HCT116 (cell line): ENCODE measurements at regions not wholly inside any gene's neighbourhood (a gene's known extent, or its start where the extent isn't known, plus 50 kb on each side); places are given as distances from the start of the nearest gene placed in this dataset.

Experiments
- ATAC-seq: fragments of 200-7000 bp; cut with Tn5 transposase; 2 replicates; pipeline ENCODE4 v1.9.1; 2020; ENCODE audit warnings: mild to moderate bottlenecking, moderate library complexity
- BruUV-seq: library from RNA; stranded (reverse); fragments of 400-500 nt; replicated peaks from 2 replicates; lab custom pipeline; 2021; lab: Mats Ljungman, UMichigan
- CTCF ChIA-PET: fragments of 300-600 bp; sonication (Branson Sonifier 250); formaldehyde crosslinking; loops from one replicate; lab custom pipeline; 2021; ENCODE audit warnings: antibody characterized with exemption; lab: Charles Lee
- POLR2A ChIA-PET: fragments of 300-600, 350-600 bp; sonication (Branson Sonifier 250); formaldehyde crosslinking; loops from one replicate; lab custom pipeline; 2021; ENCODE audit warnings: antibody characterized with exemption; lab: Charles Lee
- RAD21 ChIA-PET, 2 experiments: fragments of 300-600 bp; sonication (Branson Sonifier 250); formaldehyde crosslinking; loops; one replicate each; lab custom pipeline; 2023; ENCODE audit warnings: low total read pairs in 2 of 2; ENCODE audit not compliant: uncharacterized antibody in 2 of 2, unreplicated experiment in 2 of 2, low non-redundant PET in 1 of 2; lab: Charles Lee
- DNase-seq: peaks from one replicate; pipeline ENCODE4 v3.0.0-alpha.2; 2010; ENCODE audit warnings: low read depth, low spot score
- H2AFZ ChIP-seq: fragments of 200-600 bp; shearing (Covaris generic), sonication (generic); 2 replicates; pipeline ENCODE4 v1.6.1; 2017; ENCODE audit warnings: low read depth, mixed run types, mixed read lengths, antibody characterized with exemption, low read length; ENCODE audit not compliant: poor library complexity, severe bottlenecking
- H3K27ac ChIP-seq: 2 replicates; pipeline ENCODE4 v1.5.1; 2012; ENCODE audit warnings: low read depth, low read length
- H3K27me3 ChIP-seq: fragments of 200-600 bp; sonication (generic); 2 replicates; pipeline ENCODE4 v1.6.1; 2016; ENCODE audit warnings: mixed run types, low read length, mixed read lengths; ENCODE audit not compliant: insufficient read depth
- H3K36me3 ChIP-seq, 2 experiments: fragments of 200-500 bp in 1 of 2; fragments of 200-600 bp in 1 of 2; sonication (Bioruptor generic) in 1 of 2; sonication (generic) in 1 of 2; 2 replicates each; pipeline versions ENCODE4 v1.5.1 to v1.6.1; 2014 to 2016; ENCODE audit warnings: low read length in 2 of 2, inconsistent platforms in 1 of 2, mixed read lengths in 1 of 2, mixed run types in 1 of 2; ENCODE audit not compliant: insufficient read depth in 2 of 2, control insufficient read depth in 1 of 2
- H3K4me1 ChIP-seq, 2 experiments: fragments of 200-600 bp in 1 of 2; sonication (generic) in 1 of 2; 2 replicates each; pipeline versions ENCODE4 v1.5.1 to v1.6.1; 2012 to 2017; ENCODE audit warnings: low read length in 2 of 2, inconsistent platforms in 1 of 2, mild to moderate bottlenecking in 1 of 2, mixed read lengths in 1 of 2, mixed run types in 1 of 2, moderate library complexity in 1 of 2; ENCODE audit not compliant: insufficient read depth in 2 of 2, control insufficient read depth in 1 of 2
- H3K4me2 ChIP-seq: fragments of 200-600 bp; sonication (generic); 2 replicates; pipeline ENCODE4 v1.6.1; 2017; ENCODE audit warnings: mixed run types, low read length, mixed read lengths
- H3K4me3 ChIP-seq, 2 experiments: fragments of 200-600 bp in 1 of 2; sonication (generic) in 1 of 2; replicated peaks in 1 of 2; 2 replicates each; pipeline ENCODE4 v1.5.1; 2011 to 2016; ENCODE audit warnings: low read length in 2 of 2, control low read depth in 1 of 2, low read depth in 1 of 2, mild to moderate bottlenecking in 1 of 2, mixed read lengths in 1 of 2, mixed run types in 1 of 2
- H3K79me2 ChIP-seq: fragments of 200-600 bp; sonication (generic); 2 replicates; pipeline ENCODE4 v1.6.1; 2017; ENCODE audit warnings: mild to moderate bottlenecking, mixed run types, low read length, moderate library complexity, mixed read lengths; ENCODE audit not compliant: insufficient read depth
- H3K9ac ChIP-seq: fragments of 200-600 bp; sonication (generic); 2 replicates; pipeline ENCODE4 v1.6.1; 2016; ENCODE audit warnings: low read length, mixed read lengths
- H3K9me2 ChIP-seq: fragments of 200-600 bp; sonication (generic), shearing (Covaris generic); 2 replicates; pipeline ENCODE4 v1.6.1; 2017; ENCODE audit warnings: mixed run types, mild to moderate bottlenecking, moderate library complexity; ENCODE audit not compliant: insufficient read depth
- H3K9me3 ChIP-seq, 2 experiments: fragments of 200-500 bp in 1 of 2; fragments of 200-600 bp in 1 of 2; sonication (Bioruptor generic) in 1 of 2; sonication (generic) in 1 of 2; 2 replicates each; pipeline ENCODE4 v1.6.1; 2014 to 2017; ENCODE audit warnings: low read length in 2 of 2, mixed read lengths in 2 of 2, inconsistent platforms in 1 of 2, low read depth in 1 of 2, mild to moderate bottlenecking in 1 of 2, mixed run types in 1 of 2, moderate library complexity in 1 of 2; ENCODE audit not compliant: control insufficient read depth in 1 of 2, insufficient read depth in 1 of 2
- H4K20me1 ChIP-seq: fragments of 200-600 bp; sonication (generic), shearing (Covaris generic); 2 replicates; pipeline ENCODE4 v1.6.1; 2017; ENCODE audit warnings: mixed run types, mild to moderate bottlenecking, moderate library complexity; ENCODE audit not compliant: insufficient read depth
- CBX3 ChIP-seq: IDR thresholded peaks from 2 replicates; pipeline ENCODE4 v1.6.1; 2012; ENCODE audit warnings: low read depth
- EGR1 ChIP-seq: IDR thresholded peaks from 2 replicates; pipeline ENCODE4 v1.6.1; 2012; ENCODE audit warnings: low read depth
- ELF1 ChIP-seq: IDR thresholded peaks from 2 replicates; pipeline ENCODE4 v1.6.1; 2012; ENCODE audit warnings: low read depth, borderline replicate concordance
- FOSL1 ChIP-seq: IDR thresholded peaks from 2 replicates; pipeline ENCODE4 v1.6.1; 2012; ENCODE audit warnings: low read depth
- JUND ChIP-seq: IDR thresholded peaks from 2 replicates; pipeline ENCODE4 v1.6.1; 2012
- POLR2AphosphoS5 ChIP-seq: IDR thresholded peaks from 2 replicates; pipeline ENCODE4 v1.6.1; 2011; ENCODE audit warnings: mild to moderate bottlenecking, low read depth, low read length, moderate library complexity
- RAD21 ChIP-seq: IDR thresholded peaks from 2 replicates; pipeline ENCODE4 v1.6.1; 2012; ENCODE audit warnings: low read depth, mild to moderate bottlenecking
- SIN3A ChIP-seq: IDR thresholded peaks from 2 replicates; pipeline ENCODE4 v1.6.1; 2012; ENCODE audit warnings: low read depth
- SRF ChIP-seq: IDR thresholded peaks from 2 replicates; pipeline ENCODE4 v1.6.1; 2012; ENCODE audit warnings: low read depth
- YY1 ChIP-seq: IDR thresholded peaks from 2 replicates; pipeline ENCODE4 v1.6.1; 2011; ENCODE audit warnings: low read length, low read depth, moderate library complexity, mild to moderate bottlenecking; ENCODE audit not compliant: insufficient replicate concordance; ENCODE audit errors: extremely low read depth
- intact Hi-C: fragments of 100-400 bp; cut with micrococcal nuclease; formaldehyde crosslinking; loops from 2 replicates; pipeline ENCODE4 v1.10.0; 2022
- TF ChIP-seq, protein P1 (sequence below), 3 experiments: fragments of 200-600 bp in 1 of 3; sonication (generic) in 1 of 3; IDR thresholded peaks in 2 of 3; conservative IDR thresholded peaks in 1 of 3; 2 replicates each; pipeline ENCODE4 v1.5.1; 2012 to 2017; ENCODE audit warnings: low read depth in 2 of 3, low read length in 2 of 3, antibody characterized with exemption in 1 of 3, borderline replicate concordance in 1 of 3, control low read depth in 1 of 3, mild to moderate bottlenecking in 1 of 3, mixed read lengths in 1 of 3, mixed run types in 1 of 3, moderate library complexity in 1 of 3; ENCODE audit not compliant: insufficient read depth in 1 of 3
- TF ChIP-seq, protein P2 (sequence below): IDR thresholded peaks from 2 replicates; pipeline ENCODE4 v1.6.1; 2012

DNA sequence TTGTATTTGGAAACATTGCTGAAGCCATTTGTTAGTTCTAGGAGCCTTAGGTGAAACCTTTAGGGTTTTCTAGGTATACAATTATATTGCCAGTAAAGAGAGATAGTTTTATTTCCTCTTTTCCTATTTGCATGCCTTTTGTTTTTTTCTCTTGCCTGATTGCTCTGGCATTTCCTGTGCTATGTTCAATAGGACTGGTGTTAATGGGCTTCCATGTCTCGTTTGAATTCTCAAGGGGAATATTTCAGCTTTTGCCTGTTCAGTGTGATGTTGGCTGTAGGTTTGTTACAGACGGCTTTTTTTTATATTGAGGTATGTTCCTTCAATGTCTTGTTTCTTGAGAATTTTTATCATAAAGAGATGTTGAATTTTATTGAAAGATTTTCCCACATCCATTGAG, 1054.9 kb upstream of the NXPH2 start:
- ATAC-seq, result no peak
- BruUV-seq, result no TSS peak

More for the DNA sequence above, 1054.9 kb upstream of the NXPH2 start:
- no peak overlapping the region for H3K4me3 ChIP-seq
- no peak for DNase-seq
- ChIA-PET CTCF (no interaction called here), POLR2A (no interaction called here), RAD21 (no interaction called here)
- no peaks in the 10 kb centered on the region for H3K9me2 ChIP-seq
- no peak overlapping the region for H2AFZ ChIP-seq
- no peak overlapping the region for H3K4me2 ChIP-seq
- TF ChIP-seq YY1, result no peak
- no peak for TF ChIP-seq FOSL1
- no peak for TF ChIP-seq CBX3
- TF ChIP-seq EGR1, result no peak
- no peak for TF ChIP-seq SRF
- TF ChIP-seq SIN3A, result no peak
- TF ChIP-seq ELF1, result no peak
- TF ChIP-seq, protein P1, sequence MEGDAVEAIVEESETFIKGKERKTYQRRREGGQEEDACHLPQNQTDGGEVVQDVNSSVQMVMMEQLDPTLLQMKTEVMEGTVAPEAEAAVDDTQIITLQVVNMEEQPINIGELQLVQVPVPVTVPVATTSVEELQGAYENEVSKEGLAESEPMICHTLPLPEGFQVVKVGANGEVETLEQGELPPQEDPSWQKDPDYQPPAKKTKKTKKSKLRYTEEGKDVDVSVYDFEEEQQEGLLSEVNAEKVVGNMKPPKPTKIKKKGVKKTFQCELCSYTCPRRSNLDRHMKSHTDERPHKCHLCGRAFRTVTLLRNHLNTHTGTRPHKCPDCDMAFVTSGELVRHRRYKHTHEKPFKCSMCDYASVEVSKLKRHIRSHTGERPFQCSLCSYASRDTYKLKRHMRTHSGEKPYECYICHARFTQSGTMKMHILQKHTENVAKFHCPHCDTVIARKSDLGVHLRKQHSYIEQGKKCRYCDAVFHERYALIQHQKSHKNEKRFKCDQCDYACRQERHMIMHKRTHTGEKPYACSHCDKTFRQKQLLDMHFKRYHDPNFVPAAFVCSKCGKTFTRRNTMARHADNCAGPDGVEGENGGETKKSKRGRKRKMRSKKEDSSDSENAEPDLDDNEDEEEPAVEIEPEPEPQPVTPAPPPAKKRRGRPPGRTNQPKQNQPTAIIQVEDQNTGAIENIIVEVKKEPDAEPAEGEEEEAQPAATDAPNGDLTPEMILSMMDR (IDR thresholded peaks at IDR 0.05 in 2 of 3, conservative IDR thresholded peaks at IDR 0.05 in 1 of 3; ENCODE audit: borderline replicate concordance in 1 of 3, insufficient read depth in 1 of 3, low read depth in 2 of 3, low read length in 2 of 3), result no peak
- TF ChIP-seq RAD21, result no peak
- TF ChIP-seq POLR2AphosphoS5, result no peak
- TF ChIP-seq, protein P2, sequence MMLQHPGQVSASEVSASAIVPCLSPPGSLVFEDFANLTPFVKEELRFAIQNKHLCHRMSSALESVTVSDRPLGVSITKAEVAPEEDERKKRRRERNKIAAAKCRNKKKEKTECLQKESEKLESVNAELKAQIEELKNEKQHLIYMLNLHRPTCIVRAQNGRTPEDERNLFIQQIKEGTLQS, result no peak
- no peak for TF ChIP-seq JUND
- no peaks in the 10 kb centered on the region for H3K36me3 ChIP-seq
- no peak overlapping the region for H3K27ac ChIP-seq
- no peaks in the 10 kb centered on the region for H3K79me2 ChIP-seq
- H3K4me1 ChIP-seq, result no peaks in the 10 kb centered on the region
- H3K9ac ChIP-seq, result no peak overlapping the region
- intact Hi-C loops, result no loop called here
- H3K9me3 ChIP-seq, result no peaks in the 10 kb centered on the region
- no peaks in the 10 kb centered on the region for H3K27me3 ChIP-seq
- H4K20me1 ChIP-seq, result no peaks in the 10 kb centered on the region
